B cell (primary cell): ENCODE measurements at regions not wholly inside any gene's neighbourhood (a gene's known extent, or its start where the extent isn't known, plus 50 kb on each side); places are given as distances from the start of the nearest gene placed in this dataset.

Source experiments
- EZH2 ChIP-seq: IDR thresholded peaks from 2 replicates; pipeline ENCODE4 v1.6.1; 2012; ENCODE audit warnings: borderline replicate concordance, low read depth, mild to moderate bottlenecking, moderate library complexity, low read length; ENCODE audit not compliant: insufficient read depth, poor library complexity, severe bottlenecking
- TF ChIP-seq, protein P1 (sequence below): fragments of 200-600 bp; IDR thresholded peaks from one replicate; pipeline ENCODE4 v1.8.0; 2022; ENCODE audit warnings: antibody characterized with exemption, mild to moderate bottlenecking

DNA sequence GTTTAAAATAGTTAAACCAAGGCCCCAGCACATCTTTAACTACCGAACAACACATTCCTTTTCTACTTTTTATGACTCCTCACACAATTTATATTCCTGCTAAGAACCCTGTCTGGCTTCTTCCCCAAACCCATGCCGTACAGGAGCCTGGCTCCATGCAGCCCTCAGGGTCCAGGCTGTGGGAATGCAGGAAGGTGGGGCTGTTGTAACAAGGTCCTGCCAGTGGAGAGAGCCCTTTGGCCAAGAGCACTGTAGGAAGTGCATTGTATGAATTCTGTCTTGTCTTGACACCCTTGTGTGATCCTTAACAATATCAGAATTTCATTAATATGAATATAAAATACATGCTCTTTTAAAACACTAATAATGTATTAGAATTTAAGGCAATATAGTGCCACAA is 563.8 kb downstream of the TBL1XR1 start:
- TF ChIP-seq, protein P1, sequence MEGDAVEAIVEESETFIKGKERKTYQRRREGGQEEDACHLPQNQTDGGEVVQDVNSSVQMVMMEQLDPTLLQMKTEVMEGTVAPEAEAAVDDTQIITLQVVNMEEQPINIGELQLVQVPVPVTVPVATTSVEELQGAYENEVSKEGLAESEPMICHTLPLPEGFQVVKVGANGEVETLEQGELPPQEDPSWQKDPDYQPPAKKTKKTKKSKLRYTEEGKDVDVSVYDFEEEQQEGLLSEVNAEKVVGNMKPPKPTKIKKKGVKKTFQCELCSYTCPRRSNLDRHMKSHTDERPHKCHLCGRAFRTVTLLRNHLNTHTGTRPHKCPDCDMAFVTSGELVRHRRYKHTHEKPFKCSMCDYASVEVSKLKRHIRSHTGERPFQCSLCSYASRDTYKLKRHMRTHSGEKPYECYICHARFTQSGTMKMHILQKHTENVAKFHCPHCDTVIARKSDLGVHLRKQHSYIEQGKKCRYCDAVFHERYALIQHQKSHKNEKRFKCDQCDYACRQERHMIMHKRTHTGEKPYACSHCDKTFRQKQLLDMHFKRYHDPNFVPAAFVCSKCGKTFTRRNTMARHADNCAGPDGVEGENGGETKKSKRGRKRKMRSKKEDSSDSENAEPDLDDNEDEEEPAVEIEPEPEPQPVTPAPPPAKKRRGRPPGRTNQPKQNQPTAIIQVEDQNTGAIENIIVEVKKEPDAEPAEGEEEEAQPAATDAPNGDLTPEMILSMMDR = no peak
- TF ChIP-seq EZH2 = no peak
